HEK293 (cell line): ENCODE measurements at regions not wholly inside any gene's neighbourhood (a gene's known extent, or its start where the extent isn't known, plus 50 kb on each side); places are given as distances from the start of the nearest gene placed in this dataset.

ENCODE experiments used
- GLIS1 ChIP-seq: fragments of 450-650 bp; formaldehyde crosslinking; IDR thresholded peaks from 2 replicates; pipeline ENCODE4 v1.5.1; 2016; ENCODE audit warnings: missing biosample characterization, missing genetic modification characterization
- KLF16 ChIP-seq: fragments of 450-650 bp; formaldehyde crosslinking; IDR thresholded peaks from 2 replicates; pipeline ENCODE4 v1.5.1; 2017; ENCODE audit warnings: missing biosample characterization, missing genetic modification characterization
- ZNF658 ChIP-seq: fragments of 450-650 bp; formaldehyde crosslinking; IDR thresholded peaks from 2 replicates; pipeline ENCODE4; 2016; ENCODE audit warnings: missing biosample characterization, missing genetic modification characterization
- ZNF768 ChIP-seq: fragments of 450-650 bp; formaldehyde crosslinking; IDR thresholded peaks from 2 replicates; pipeline ENCODE4 v1.5.1; 2018; ENCODE audit warnings: missing biosample characterization, mild to moderate bottlenecking, missing genetic modification characterization
- ZNF830 ChIP-seq: fragments of 450-650 bp; IDR thresholded peaks from 2 replicates; pipeline ENCODE4 v1.5.0; 2018; ENCODE audit warnings: missing biosample characterization, missing genetic modification characterization, low read depth, mild to moderate bottlenecking, moderate library complexity
- TF ChIP-seq, protein P1 (sequence below): fragments of 450-650 bp; formaldehyde crosslinking; IDR thresholded peaks from 2 replicates; pipeline ENCODE4 v1.5.1; 2016; ENCODE audit warnings: missing biosample characterization, missing genetic modification characterization
- TF ChIP-seq, protein P2 (sequence below): fragments of 450-650 bp; formaldehyde crosslinking; IDR thresholded peaks from 2 replicates; pipeline ENCODE4 v1.5.1; 2016; ENCODE audit warnings: missing biosample characterization, missing genetic modification characterization, low read depth
- TF ChIP-seq, protein P3 (sequence below): fragments of 450-650 bp; formaldehyde crosslinking; IDR thresholded peaks from 2 replicates; pipeline ENCODE4 v1.5.1; 2016; ENCODE audit warnings: missing biosample characterization, missing genetic modification characterization
- TF ChIP-seq, protein P4 (sequence below): fragments of 450-650 bp; formaldehyde crosslinking; IDR thresholded peaks from 2 replicates; pipeline ENCODE4 v1.5.1; 2016; ENCODE audit warnings: missing biosample characterization, missing genetic modification characterization, low read depth
- TF ChIP-seq, protein P5 (sequence below): fragments of 450-650 bp; formaldehyde crosslinking; IDR thresholded peaks from 2 replicates; pipeline ENCODE4 v1.5.1; 2017; ENCODE audit warnings: missing biosample characterization, missing genetic modification characterization

DNA sequence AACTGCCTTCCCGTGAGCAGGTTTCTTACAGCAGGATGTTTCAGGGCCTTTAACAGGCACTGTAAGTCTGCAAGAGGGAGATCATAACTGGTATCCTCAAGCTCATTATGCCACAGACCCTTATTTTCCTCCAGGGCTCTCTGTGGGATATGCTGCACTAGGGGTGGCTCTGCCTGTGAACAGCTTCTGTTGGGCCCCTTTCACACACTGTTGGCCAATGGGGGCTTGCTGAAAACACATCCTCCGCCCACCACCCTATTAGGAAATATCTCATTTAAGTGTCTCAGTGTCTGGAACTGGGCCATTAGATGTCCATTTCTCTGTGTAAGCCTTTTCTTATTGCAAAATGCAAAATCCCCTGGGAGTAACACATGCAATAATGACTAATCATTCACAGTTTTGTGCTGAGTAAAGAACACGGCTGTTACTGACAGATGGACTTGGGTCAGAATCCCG is 414.3 kb upstream of the HS6ST1 start:
- TF ChIP-seq, protein P1, sequence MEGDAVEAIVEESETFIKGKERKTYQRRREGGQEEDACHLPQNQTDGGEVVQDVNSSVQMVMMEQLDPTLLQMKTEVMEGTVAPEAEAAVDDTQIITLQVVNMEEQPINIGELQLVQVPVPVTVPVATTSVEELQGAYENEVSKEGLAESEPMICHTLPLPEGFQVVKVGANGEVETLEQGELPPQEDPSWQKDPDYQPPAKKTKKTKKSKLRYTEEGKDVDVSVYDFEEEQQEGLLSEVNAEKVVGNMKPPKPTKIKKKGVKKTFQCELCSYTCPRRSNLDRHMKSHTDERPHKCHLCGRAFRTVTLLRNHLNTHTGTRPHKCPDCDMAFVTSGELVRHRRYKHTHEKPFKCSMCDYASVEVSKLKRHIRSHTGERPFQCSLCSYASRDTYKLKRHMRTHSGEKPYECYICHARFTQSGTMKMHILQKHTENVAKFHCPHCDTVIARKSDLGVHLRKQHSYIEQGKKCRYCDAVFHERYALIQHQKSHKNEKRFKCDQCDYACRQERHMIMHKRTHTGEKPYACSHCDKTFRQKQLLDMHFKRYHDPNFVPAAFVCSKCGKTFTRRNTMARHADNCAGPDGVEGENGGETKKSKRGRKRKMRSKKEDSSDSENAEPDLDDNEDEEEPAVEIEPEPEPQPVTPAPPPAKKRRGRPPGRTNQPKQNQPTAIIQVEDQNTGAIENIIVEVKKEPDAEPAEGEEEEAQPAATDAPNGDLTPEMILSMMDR (tag by site-specific recombination), result no peak
- TF ChIP-seq ZNF768 (tag by site-specific recombination) (no peak), GLIS1 (tag by site-specific recombination) (no peak), KLF16 (tag by site-specific recombination) (no peak), ZNF830 (tag by site-specific recombination) (no peak), ZNF658 (tag by site-specific recombination) (no peak)
- TF ChIP-seq, protein P2, sequence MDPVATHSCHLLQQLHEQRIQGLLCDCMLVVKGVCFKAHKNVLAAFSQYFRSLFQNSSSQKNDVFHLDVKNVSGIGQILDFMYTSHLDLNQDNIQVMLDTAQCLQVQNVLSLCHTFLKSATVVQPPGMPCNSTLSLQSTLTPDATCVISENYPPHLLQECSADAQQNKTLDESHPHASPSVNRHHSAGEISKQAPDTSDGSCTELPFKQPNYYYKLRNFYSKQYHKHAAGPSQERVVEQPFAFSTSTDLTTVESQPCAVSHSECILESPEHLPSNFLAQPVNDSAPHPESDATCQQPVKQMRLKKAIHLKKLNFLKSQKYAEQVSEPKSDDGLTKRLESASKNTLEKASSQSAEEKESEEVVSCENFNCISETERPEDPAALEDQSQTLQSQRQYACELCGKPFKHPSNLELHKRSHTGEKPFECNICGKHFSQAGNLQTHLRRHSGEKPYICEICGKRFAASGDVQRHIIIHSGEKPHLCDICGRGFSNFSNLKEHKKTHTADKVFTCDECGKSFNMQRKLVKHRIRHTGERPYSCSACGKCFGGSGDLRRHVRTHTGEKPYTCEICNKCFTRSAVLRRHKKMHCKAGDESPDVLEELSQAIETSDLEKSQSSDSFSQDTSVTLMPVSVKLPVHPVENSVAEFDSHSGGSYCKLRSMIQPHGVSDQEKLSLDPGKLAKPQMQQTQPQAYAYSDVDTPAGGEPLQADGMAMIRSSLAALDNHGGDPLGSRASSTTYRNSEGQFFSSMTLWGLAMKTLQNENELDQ (tag by site-specific recombination), result no peak
- TF ChIP-seq, protein P3, sequence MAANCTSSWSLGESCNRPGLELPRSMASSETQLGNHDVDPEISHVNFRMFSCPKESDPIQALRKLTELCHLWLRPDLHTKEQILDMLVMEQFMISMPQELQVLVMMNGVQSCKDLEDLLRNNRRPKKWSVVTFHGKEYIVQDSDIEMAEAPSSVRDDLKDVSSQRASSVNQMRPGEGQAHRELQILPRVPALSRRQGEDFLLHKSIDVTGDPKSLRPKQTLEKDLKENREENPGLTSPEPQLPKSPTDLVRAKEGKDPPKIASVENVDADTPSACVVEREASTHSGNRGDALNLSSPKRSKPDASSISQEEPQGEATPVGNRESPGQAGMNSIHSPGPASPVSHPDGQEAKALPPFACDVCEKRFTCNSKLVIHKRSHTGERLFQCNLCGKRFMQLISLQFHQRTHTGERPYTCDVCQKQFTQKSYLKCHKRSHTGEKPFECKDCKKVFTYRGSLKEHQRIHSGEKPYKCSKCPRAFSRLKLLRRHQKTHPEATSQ, result no peak
- TF ChIP-seq, protein P4, sequence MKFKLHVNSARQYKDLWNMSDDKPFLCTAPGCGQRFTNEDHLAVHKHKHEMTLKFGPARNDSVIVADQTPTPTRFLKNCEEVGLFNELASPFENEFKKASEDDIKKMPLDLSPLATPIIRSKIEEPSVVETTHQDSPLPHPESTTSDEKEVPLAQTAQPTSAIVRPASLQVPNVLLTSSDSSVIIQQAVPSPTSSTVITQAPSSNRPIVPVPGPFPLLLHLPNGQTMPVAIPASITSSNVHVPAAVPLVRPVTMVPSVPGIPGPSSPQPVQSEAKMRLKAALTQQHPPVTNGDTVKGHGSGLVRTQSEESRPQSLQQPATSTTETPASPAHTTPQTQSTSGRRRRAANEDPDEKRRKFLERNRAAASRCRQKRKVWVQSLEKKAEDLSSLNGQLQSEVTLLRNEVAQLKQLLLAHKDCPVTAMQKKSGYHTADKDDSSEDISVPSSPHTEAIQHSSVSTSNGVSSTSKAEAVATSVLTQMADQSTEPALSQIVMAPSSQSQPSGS (tag by site-specific recombination), result no peak
- TF ChIP-seq, protein P5, sequence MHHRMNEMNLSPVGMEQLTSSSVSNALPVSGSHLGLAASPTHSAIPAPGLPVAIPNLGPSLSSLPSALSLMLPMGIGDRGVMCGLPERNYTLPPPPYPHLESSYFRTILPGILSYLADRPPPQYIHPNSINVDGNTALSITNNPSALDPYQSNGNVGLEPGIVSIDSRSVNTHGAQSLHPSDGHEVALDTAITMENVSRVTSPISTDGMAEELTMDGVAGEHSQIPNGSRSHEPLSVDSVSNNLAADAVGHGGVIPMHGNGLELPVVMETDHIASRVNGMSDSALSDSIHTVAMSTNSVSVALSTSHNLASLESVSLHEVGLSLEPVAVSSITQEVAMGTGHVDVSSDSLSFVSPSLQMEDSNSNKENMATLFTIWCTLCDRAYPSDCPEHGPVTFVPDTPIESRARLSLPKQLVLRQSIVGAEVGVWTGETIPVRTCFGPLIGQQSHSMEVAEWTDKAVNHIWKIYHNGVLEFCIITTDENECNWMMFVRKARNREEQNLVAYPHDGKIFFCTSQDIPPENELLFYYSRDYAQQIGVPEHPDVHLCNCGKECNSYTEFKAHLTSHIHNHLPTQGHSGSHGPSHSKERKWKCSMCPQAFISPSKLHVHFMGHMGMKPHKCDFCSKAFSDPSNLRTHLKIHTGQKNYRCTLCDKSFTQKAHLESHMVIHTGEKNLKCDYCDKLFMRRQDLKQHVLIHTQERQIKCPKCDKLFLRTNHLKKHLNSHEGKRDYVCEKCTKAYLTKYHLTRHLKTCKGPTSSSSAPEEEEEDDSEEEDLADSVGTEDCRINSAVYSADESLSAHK, result no peak
